Activated B cell treated with CpG ODN at 0.5 μM for 24 hours (primary cell): ENCODE measurements at regions not wholly inside any gene's neighbourhood (a gene's known extent, or its start where the extent isn't known, plus 50 kb on each side); places are given as distances from the start of the nearest gene placed in this dataset.

Experiments used
- ATAC-seq: fragments of 200-7000 bp; cut with Tn5 transposase; one replicate; pipeline ENCODE4 v1.10.0; 2021; ENCODE audit warnings: low read depth, mild to moderate bottlenecking, moderate library complexity
- CTCF ChIA-PET: fragments of 350-600 bp; sonication (Branson Sonifier 250); formaldehyde crosslinking; loops from one replicate; lab custom pipeline; 2021; ENCODE audit warnings: antibody characterized with exemption; lab: Charles Lee
- POLR2A ChIA-PET: fragments of 350-600 bp; sonication (Branson Sonifier 250); formaldehyde crosslinking; loops from one replicate; lab custom pipeline; 2021; ENCODE audit warnings: antibody characterized with exemption; lab: Charles Lee
- DNase-seq: peaks from one replicate; pipeline ENCODE4 v3.0.0; 2022
- H3K27ac Mint-ChIP-seq: one replicate; pipeline ENCODE4 v1.8.0; 2020; ENCODE audit warnings: mixed read lengths
- H3K27me3 Mint-ChIP-seq: one replicate; pipeline ENCODE4 v1.8.0; 2021; ENCODE audit warnings: mixed read lengths
- H3K36me3 Mint-ChIP-seq: one replicate; pipeline ENCODE4 v1.8.0; 2021; ENCODE audit warnings: low read depth, mixed read lengths
- H3K4me1 Mint-ChIP-seq: one replicate; pipeline ENCODE4 v1.8.0; 2021; ENCODE audit warnings: mixed read lengths
- H3K4me3 Mint-ChIP-seq: one replicate; pipeline ENCODE4 v1.8.0; 2020; ENCODE audit warnings: mild to moderate bottlenecking, mixed read lengths
- H3K9me3 Mint-ChIP-seq: one replicate; pipeline ENCODE4 v1.8.0; 2020; ENCODE audit warnings: mixed read lengths
- CTCF ChIP-seq: fragments of 200-600 bp; IDR thresholded peaks from one replicate; pipeline ENCODE4 v1.8.0; 2022; ENCODE audit warnings: antibody characterized with exemption, mild to moderate bottlenecking
- intact Hi-C: fragments of 100-400 bp; cut with micrococcal nuclease; formaldehyde crosslinking; loops from one replicate; pipeline ENCODE4 v1.15.1; 2024

- Mint-ChIP-seq H3K27ac (no peak overlapping the region), H3K9me3 (peaks cover 6% of the 10 kb centered on the region), H3K36me3 (peaks cover 2% of the 10 kb centered on the region), H3K4me1 (no peaks in the 10 kb centered on the region), H3K27me3 (peaks cover 9% of the 10 kb centered on the region), H3K4me3 (no peak overlapping the region)
- no peak for ATAC-seq
- TF ChIP-seq CTCF: no peak
- intact Hi-C loops: no loop called here
- POLR2A ChIA-PET: no interaction called here
- DNase-seq: no peak
- CTCF ChIA-PET: no interaction called here
Observed at GRCh38 chr11:120052196-120052775, 85.6 kb downstream of the TRIM29 start.

- H3K9me3 Mint-ChIP-seq: peaks cover 17% of the 10 kb centered on the region
- ATAC-seq (no peak), DNase-seq (no peak)
- H3K36me3 Mint-ChIP-seq: peaks cover 2% of the 10 kb centered on the region
- CTCF ChIA-PET: no interaction called here
- H3K27me3 Mint-ChIP-seq: peaks cover 20% of the 10 kb centered on the region
- POLR2A ChIA-PET: no interaction called here
- no peaks in the 10 kb centered on the region for H3K4me1 Mint-ChIP-seq
- no peak overlapping the region for H3K4me3 Mint-ChIP-seq
- intact Hi-C loops: no loop called here
- TF ChIP-seq CTCF: no peak
- H3K27ac Mint-ChIP-seq: no peak overlapping the region
Observed at GRCh38 chr11:120044011-120044675, 93.8 kb downstream of the TRIM29 start.

GRCh38 chr11:120043328-120043945, 94.5 kb downstream of the TRIM29 start:
- ATAC-seq (no peak), DNase-seq (no peak)
- peaks cover 2% of the 10 kb centered on the region for H3K36me3 Mint-ChIP-seq
- H3K27ac Mint-ChIP-seq: no peak overlapping the region
- intact Hi-C loops: no loop called here
- peaks cover 20% of the 10 kb centered on the region for H3K27me3 Mint-ChIP-seq
- H3K4me1 Mint-ChIP-seq: no peaks in the 10 kb centered on the region
- H3K4me3 Mint-ChIP-seq: no peak overlapping the region
- ChIA-PET CTCF (no interaction called here), POLR2A (no interaction called here)
- H3K9me3 Mint-ChIP-seq: peaks cover 17% of the 10 kb centered on the region
- TF ChIP-seq CTCF: no peak

- ChIA-PET POLR2A (no interaction called here), CTCF (no interaction called here)
- no peak overlapping the region for H3K4me3 Mint-ChIP-seq
- no peak for DNase-seq
- H3K4me1 Mint-ChIP-seq: no peaks in the 10 kb centered on the region
- H3K27ac Mint-ChIP-seq: no peak overlapping the region
- H3K27me3 Mint-ChIP-seq: peaks cover 20% of the 10 kb centered on the region
- no peaks in the 10 kb centered on the region for H3K36me3 Mint-ChIP-seq
- no peak for ATAC-seq
- TF ChIP-seq CTCF: no peak
- intact Hi-C loops: no loop called here
- H3K9me3 Mint-ChIP-seq: peaks cover 15% of the 10 kb centered on the region
Observed at GRCh38 chr11:120041625-120042024, 96.3 kb downstream of the TRIM29 start.

- intact Hi-C loops: no loop called here
- no peak for TF ChIP-seq CTCF
- CTCF ChIA-PET: no interaction called here
- ATAC-seq (no peak), DNase-seq (no peak)
- Mint-ChIP-seq H3K27me3 (peaks cover 20% of the 10 kb centered on the region), H3K4me3 (no peak overlapping the region), H3K36me3 (no peaks in the 10 kb centered on the region), H3K27ac (no peak overlapping the region), H3K9me3 (peaks cover 8% of the 10 kb centered on the region), H3K4me1 (no peaks in the 10 kb centered on the region)
- POLR2A ChIA-PET: no interaction called here
Observed at GRCh38 chr11:120040151-120040840, 97.6 kb downstream of the TRIM29 start.
